ENCODE measurements at regions not wholly inside any gene's neighbourhood (a gene's known extent, or its start where the extent isn't known, plus 50 kb on each side); places are given as distances from the start of the nearest gene placed in this dataset.

DNA sequence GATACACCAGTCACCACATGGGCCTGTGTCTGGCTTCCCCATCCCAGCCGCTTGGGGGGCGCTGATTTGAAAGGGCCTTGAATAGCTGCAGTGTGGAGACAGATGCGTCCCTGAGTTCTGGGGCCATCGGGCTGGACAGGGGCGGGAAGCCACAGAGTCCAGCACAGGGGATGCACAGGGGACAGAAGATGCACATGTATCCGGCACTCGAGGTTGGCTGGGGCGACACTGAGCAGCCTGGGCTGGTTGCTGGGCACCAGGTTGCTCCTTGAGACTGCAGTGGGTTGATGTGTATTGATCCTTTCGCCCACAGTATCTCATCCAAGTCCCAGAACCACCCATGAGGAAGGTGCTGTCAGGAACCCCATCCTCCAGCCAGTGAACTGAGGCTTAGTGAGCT, 99.3 kb upstream of the SYT13 start:
- no peak for TF ChIP-seq EZH2 (IDR thresholded peaks at IDR 0.05; ENCODE audit: insufficient read depth, poor library complexity, severe bottlenecking)
- no peak for TF ChIP-seq EZH2phosphoT487 (IDR thresholded peaks at IDR 0.05; ENCODE audit: insufficient read depth, low read depth)

Data from GM23248 (cell line).